Islet precursor cell (in vitro differentiated cells): ENCODE measurements at regions not wholly inside any gene's neighbourhood (a gene's known extent, or its start where the extent isn't known, plus 50 kb on each side); places are given as distances from the start of the nearest gene placed in this dataset.

Experiments used
- DNase-seq: peaks from one replicate; pipeline ENCODE4 v3.0.0-alpha.2; 2018

- no peak for DNase-seq
Observed at GRCh38 chr12:94071258-94071657, 77.1 kb upstream of the PLXNC1 start.

GRCh38 chr12:94073441-94074051, 74.8 kb upstream of the PLXNC1 start:
- DNase-seq: no peak

- no peak for DNase-seq
Observed at GRCh38 chr12:94074216-94074979, 74.0 kb upstream of the PLXNC1 start.

- peak; percentile 73 for DNase-seq
Observed at GRCh38 chr12:94074980-94075629, 73.3 kb upstream of the PLXNC1 start.

GRCh38 chr12:94077209-94077608, 71.2 kb upstream of the PLXNC1 start:
- DNase-seq: no peak

GRCh38 chr12:94078138-94078723, 70.1 kb upstream of the PLXNC1 start:
- DNase-seq: peak; percentile 79

- no peak for DNase-seq
Observed at GRCh38 chr12:94078736-94079509, 69.5 kb upstream of the PLXNC1 start.

GRCh38 chr12:94079566-94080340, 68.6 kb upstream of the PLXNC1 start:
- no peak for DNase-seq

GRCh38 chr12:94080341-94081009, 67.9 kb upstream of the PLXNC1 start:
- DNase-seq: no peak

- no peak for DNase-seq
Observed at GRCh38 chr12:94082690-94083089, 65.7 kb upstream of the PLXNC1 start.

GRCh38 chr12:94089891-94090290, 58.5 kb upstream of the PLXNC1 start:
- no peak for DNase-seq

GRCh38 chr12:94091624-94092023, 56.8 kb upstream of the PLXNC1 start:
- DNase-seq: no peak

GRCh38 chr12:94092516-94093241, 55.7 kb upstream of the PLXNC1 start:
- DNase-seq: no peak

GRCh38 chr12:94094700-94095099, 53.7 kb upstream of the PLXNC1 start:
- no peak for DNase-seq

- DNase-seq: no peak
Observed at GRCh38 chr12:94095618-94096017, 52.8 kb upstream of the PLXNC1 start.

GRCh38 chr12:94098466-94098865, 49.9 kb upstream of the PLXNC1 start:
- DNase-seq: peak; percentile 73
